ENCODE measurements at regions not wholly inside any gene's neighbourhood (a gene's known extent, or its start where the extent isn't known, plus 50 kb on each side); places are given as distances from the start of the nearest gene placed in this dataset.

GRCh38 chr15:56868170-56868569, 50.3 kb upstream of the TCF12 start:
- in situ Hi-C loops (cut with HindIII; ENCODE audit: low pct_ligation_motif_present, low sequenced_read_pairs), result no loop called here
- H3K27ac ChIP-seq, result no peak overlapping the region
- no peak for TF ChIP-seq CTCF (IDR thresholded peaks at IDR 0.05; ENCODE audit: low read depth, low read length, missing control alignments)
- H3K36me3 ChIP-seq (replicated peaks), result no peaks in the 10 kb centered on the region
- DNase-seq, result no peak
- no peaks in the 10 kb centered on the region for H3K27me3 ChIP-seq (replicated peaks)
- H3K4me3 ChIP-seq (ENCODE audit: low read depth, low read length), result no peak overlapping the region

- no peak overlapping the region for H3K4me3 ChIP-seq (ENCODE audit: low read depth, low read length)
- H3K27me3 ChIP-seq (replicated peaks), result no peaks in the 10 kb centered on the region
- no peak for TF ChIP-seq CTCF (IDR thresholded peaks at IDR 0.05; ENCODE audit: low read depth, low read length, missing control alignments)
- H3K36me3 ChIP-seq (replicated peaks), result no peaks in the 10 kb centered on the region
- in situ Hi-C loops (cut with HindIII; ENCODE audit: low pct_ligation_motif_present, low sequenced_read_pairs), result no loop called here
- DNase-seq, result no peak
- H3K27ac ChIP-seq, result no peak overlapping the region
These were observed 51.6 kb upstream of the TCF12 start for GRCh38 chr15:56866803-56867202.

GRCh38 chr15:56857828-56858227, 60.6 kb upstream of the TCF12 start:
- H3K27ac ChIP-seq, result no peak overlapping the region
- no peaks in the 10 kb centered on the region for H3K27me3 ChIP-seq (replicated peaks)
- H3K36me3 ChIP-seq (replicated peaks), result no peaks in the 10 kb centered on the region
- no peak for DNase-seq
- TF ChIP-seq CTCF (IDR thresholded peaks at IDR 0.05; ENCODE audit: low read depth, low read length, missing control alignments), result no peak
- in situ Hi-C loops (cut with HindIII; ENCODE audit: low pct_ligation_motif_present, low sequenced_read_pairs), result no loop called here
- H3K4me3 ChIP-seq (ENCODE audit: low read depth, low read length), result no peak overlapping the region

DNA sequence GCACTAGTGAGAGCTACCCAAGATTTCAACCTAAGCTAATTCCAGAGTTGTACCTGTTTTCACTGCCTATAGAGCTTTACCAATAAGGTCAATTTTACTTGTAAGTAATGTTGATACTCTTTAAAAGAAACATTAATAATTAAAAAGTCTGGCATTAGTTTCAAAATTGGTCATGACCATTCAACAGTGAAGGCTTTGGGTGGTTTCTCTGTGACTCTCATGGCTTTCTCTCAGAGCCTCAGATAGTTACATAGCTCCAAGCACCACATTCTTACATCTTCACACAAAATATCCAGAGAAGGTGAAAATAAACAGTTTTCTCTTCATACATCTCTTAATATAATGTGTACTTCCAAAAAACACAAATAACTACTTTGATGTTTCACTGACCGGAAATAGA, 61.5 kb upstream of the TCF12 start:
- DNase-seq, result no peak
- in situ Hi-C loops (cut with HindIII; ENCODE audit: low pct_ligation_motif_present, low sequenced_read_pairs), result no loop called here
- no peak overlapping the region for H3K4me3 ChIP-seq (ENCODE audit: low read depth, low read length)
- H3K36me3 ChIP-seq (replicated peaks), result no peaks in the 10 kb centered on the region
- H3K27me3 ChIP-seq (replicated peaks), result no peaks in the 10 kb centered on the region
- no peak for TF ChIP-seq CTCF (IDR thresholded peaks at IDR 0.05; ENCODE audit: low read depth, low read length, missing control alignments)
- no peak overlapping the region for H3K27ac ChIP-seq

- Histone ChIP-seq H3K27me3 (replicated peaks) (no peaks in the 10 kb centered on the region), H3K27ac (no peak overlapping the region), H3K4me3 (ENCODE audit: low read depth, low read length) (no peak overlapping the region), H3K36me3 (replicated peaks) (no peaks in the 10 kb centered on the region)
- TF ChIP-seq CTCF (IDR thresholded peaks at IDR 0.05; ENCODE audit: low read depth, low read length, missing control alignments), result no peak
- DNase-seq, result no peak
- in situ Hi-C loops (cut with HindIII; ENCODE audit: low pct_ligation_motif_present, low sequenced_read_pairs), result no loop called here
These were observed 73.6 kb upstream of the TCF12 start for GRCh38 chr15:56844892-56845291.

DNA sequence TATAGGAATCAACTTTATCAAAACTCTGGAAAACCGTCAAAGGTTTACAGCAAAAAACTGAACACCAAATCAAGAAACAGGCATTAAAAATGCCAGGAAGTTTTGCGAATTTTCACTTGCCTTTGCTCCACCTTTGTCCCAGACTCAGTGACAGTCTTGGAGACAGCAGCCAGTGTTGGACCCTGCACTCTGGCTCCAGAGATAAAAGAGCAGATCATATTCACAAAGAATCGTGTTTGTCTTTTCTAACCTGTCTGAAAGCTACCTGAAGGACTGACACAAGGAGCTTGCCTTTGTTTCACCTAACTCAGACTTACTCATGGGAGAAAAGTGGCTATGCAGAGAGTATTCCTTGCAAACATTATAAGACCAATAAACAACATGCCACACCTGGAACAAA, 74.0 kb upstream of the TCF12 start:
- H3K27ac ChIP-seq, result no peak overlapping the region

More for the DNA sequence above, 74.0 kb upstream of the TCF12 start:
- in situ Hi-C loops (cut with HindIII; ENCODE audit: low pct_ligation_motif_present, low sequenced_read_pairs), result no loop called here
- Histone ChIP-seq H3K36me3 (replicated peaks) (no peaks in the 10 kb centered on the region), H3K27me3 (replicated peaks) (no peaks in the 10 kb centered on the region), H3K4me3 (ENCODE audit: low read depth, low read length) (no peak overlapping the region)
- TF ChIP-seq CTCF (IDR thresholded peaks at IDR 0.05; ENCODE audit: low read depth, low read length, missing control alignments), result no peak
- DNase-seq, result no peak
